Suprapubic skin (tissue), 4 donors: ENCODE measurements at regions not wholly inside any gene's neighbourhood (a gene's known extent, or its start where the extent isn't known, plus 50 kb on each side); places are given as distances from the start of the nearest gene placed in this dataset.

Experiments used
- DNase-seq, 2 donors: peaks; one replicate each; pipeline ENCODE4 v3.0.0-alpha.2; 2019; ENCODE audit warnings: low spot score in 2 of 2
- H3K27ac ChIP-seq: fragments of 200-600 bp; sonication (generic); one replicate; pipeline ENCODE4 v1.5.1; 2019
- H3K27me3 ChIP-seq: fragments of 200-600 bp; sonication (generic); one replicate; pipeline ENCODE4 v1.5.1; 2019
- H3K36me3 ChIP-seq: fragments of 200-600 bp; sonication (generic); one replicate; pipeline ENCODE4 v1.5.1; 2019
- H3K4me1 ChIP-seq: fragments of 200-600 bp; sonication (generic); one replicate; pipeline ENCODE4 v1.5.1; 2019
- H3K4me3 ChIP-seq: fragments of 200-600 bp; sonication (generic); one replicate; pipeline ENCODE4 v1.5.1; 2019; ENCODE audit warnings: mild to moderate bottlenecking
- H3K9me3 ChIP-seq: fragments of 200-600 bp; sonication (generic); one replicate; pipeline ENCODE4 v1.5.1; 2019
- EP300 ChIP-seq: sonication (generic); formaldehyde crosslinking; IDR thresholded peaks from one replicate; pipeline ENCODE4 v1.6.1; 2017; ENCODE audit warnings: antibody characterized with exemption
- POLR2A ChIP-seq, 2 donors: fragments of 450-650 bp; IDR thresholded peaks; one replicate each; pipeline ENCODE4 v1.6.1; 2017; ENCODE audit warnings: antibody characterized with exemption in 2 of 2, mild to moderate bottlenecking in 2 of 2, moderate library complexity in 2 of 2
- POLR2AphosphoS5 ChIP-seq, 3 donors: sonication (generic); formaldehyde crosslinking; IDR thresholded peaks; one replicate each; pipeline ENCODE4 v1.6.1; 2017; ENCODE audit warnings: antibody characterized with exemption in 3 of 3
- WGBS: methylation state at CpG from one replicate; pipeline ENCODE4 v1.1.5; 2018; 5-methylcytosine and 5-hydroxymethylcytosine counted together
- TF ChIP-seq, protein P1 (sequence below), 2 donors: fragments of 200-600 bp in 1 of 2; fragments of 450-650 bp in 1 of 2; sonication (generic) in 1 of 2; IDR thresholded peaks; one replicate each; pipeline ENCODE4 v1.5.1; 2016 to 2019; ENCODE audit warnings: antibody characterized with exemption in 2 of 2, mild to moderate bottlenecking in 1 of 2, moderate library complexity in 1 of 2

DNA sequence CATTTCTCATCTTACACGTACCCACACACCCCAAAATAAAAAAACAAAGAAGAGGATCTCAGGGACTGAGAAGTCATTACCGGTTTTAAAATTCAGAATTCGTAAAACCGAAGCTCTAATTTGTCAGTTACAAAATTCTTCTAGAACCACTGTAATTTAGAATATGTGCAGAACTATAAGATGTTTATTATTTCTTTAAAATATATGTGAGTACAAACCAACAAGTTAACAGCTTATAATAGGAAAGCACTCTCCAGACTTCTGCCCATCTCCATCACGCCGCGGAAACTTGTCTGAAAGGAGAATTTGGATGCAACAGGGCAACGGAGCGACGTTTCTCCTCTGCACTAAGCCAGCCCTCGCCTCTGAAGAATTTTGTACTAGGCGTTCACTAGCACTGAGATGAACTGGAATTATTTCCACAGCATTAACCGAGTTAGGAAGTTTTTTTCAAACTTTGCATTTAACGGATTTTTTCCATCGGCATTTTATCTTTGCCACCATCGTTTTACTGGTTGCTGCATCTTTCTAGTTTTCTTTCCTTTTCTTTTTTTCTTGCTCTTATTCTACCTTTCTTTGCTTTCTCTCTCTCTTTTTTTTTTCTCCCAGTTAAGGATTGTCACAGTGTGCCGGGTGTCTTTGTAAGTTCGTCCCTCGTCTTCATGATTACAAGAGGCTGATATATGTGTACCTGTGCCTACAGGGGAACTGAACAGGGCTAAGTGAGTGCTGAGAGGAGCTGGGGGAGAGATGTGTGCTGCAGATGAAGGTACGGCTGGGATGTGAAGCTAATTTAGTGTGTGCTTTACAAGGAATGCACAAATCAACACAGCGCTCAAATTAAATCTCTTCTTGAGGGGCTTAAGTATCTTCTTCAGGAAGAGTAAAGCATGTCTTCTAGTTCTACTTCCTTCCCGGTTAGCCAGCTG is 295.9 kb upstream of the NFE2L3 start:
- H3K36me3 ChIP-seq = no peaks in the 10 kb centered on the region
- DNase-seq = peak in 1 of 2 donors; percentile 65
- H3K4me1 ChIP-seq = peaks cover 50% of the 10 kb centered on the region
- WGBS = 13% methylated on average over 22 of the region's 22 CpGs
- H3K27ac ChIP-seq = peak overlapping the region; percentile 91
- H3K27me3 ChIP-seq = peaks cover 63% of the 10 kb centered on the region
- TF ChIP-seq EP300 (no peak), POLR2AphosphoS5 (IDR thresholded peaks at IDR 0.05) (peak in 1 of 3 donors; percentile 51)
- H3K9me3 ChIP-seq = no peaks in the 10 kb centered on the region
- peak overlapping the region; percentile 57 for H3K4me3 ChIP-seq

DNA sequence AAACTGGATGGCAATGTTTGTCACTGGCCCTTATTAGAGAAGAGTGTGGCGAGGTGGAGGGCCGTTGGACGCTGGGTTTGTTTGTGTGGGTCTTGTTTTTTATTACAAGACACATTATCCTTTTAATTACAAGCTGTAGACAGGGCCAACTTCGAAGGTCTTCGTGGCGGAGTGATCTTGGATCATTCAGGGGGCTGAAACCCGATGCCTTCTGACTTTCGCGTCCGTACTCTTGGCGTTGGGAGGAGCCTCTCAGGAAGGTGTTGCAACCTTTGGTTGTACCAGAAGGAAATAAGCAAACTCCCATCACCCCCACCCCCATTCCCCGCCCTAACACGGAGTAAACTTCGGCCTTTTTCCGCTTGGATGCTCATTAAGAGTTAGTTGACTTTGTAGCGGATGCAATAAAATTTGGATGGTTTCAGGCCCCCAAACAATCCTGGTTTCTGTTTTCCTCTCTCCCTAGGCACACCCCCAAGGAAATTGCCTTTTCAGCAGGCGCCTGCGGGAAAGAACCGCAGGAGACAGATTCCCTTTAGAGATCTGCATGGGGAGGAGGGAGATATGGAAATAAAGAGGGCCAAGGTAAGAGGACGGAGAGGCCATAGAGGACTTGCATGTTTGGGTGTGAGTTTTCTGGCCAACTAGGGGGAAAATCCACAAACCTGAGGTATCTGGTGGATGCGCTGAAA is 294.5 kb upstream of the NFE2L3 start:
- H3K27me3 ChIP-seq = peaks cover 63% of the 10 kb centered on the region
- H3K27ac ChIP-seq = peak overlapping the region; percentile 91
- WGBS = 11% methylated on average over 21 of the region's 21 CpGs
- H3K9me3 ChIP-seq = no peaks in the 10 kb centered on the region
- peaks cover 36% of the 10 kb centered on the region for H3K4me1 ChIP-seq
- H3K4me3 ChIP-seq = peak overlapping the region; percentile 57
- H3K36me3 ChIP-seq = no peaks in the 10 kb centered on the region
- TF ChIP-seq POLR2A (IDR thresholded peaks at IDR 0.05) (no peak), POLR2AphosphoS5 (IDR thresholded peaks at IDR 0.05) (no peak)
- TF ChIP-seq, protein P1, sequence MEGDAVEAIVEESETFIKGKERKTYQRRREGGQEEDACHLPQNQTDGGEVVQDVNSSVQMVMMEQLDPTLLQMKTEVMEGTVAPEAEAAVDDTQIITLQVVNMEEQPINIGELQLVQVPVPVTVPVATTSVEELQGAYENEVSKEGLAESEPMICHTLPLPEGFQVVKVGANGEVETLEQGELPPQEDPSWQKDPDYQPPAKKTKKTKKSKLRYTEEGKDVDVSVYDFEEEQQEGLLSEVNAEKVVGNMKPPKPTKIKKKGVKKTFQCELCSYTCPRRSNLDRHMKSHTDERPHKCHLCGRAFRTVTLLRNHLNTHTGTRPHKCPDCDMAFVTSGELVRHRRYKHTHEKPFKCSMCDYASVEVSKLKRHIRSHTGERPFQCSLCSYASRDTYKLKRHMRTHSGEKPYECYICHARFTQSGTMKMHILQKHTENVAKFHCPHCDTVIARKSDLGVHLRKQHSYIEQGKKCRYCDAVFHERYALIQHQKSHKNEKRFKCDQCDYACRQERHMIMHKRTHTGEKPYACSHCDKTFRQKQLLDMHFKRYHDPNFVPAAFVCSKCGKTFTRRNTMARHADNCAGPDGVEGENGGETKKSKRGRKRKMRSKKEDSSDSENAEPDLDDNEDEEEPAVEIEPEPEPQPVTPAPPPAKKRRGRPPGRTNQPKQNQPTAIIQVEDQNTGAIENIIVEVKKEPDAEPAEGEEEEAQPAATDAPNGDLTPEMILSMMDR (IDR thresholded peaks at IDR 0.05) = no peak
- DNase-seq = peak in 1 of 2 donors; percentile 87

DNA sequence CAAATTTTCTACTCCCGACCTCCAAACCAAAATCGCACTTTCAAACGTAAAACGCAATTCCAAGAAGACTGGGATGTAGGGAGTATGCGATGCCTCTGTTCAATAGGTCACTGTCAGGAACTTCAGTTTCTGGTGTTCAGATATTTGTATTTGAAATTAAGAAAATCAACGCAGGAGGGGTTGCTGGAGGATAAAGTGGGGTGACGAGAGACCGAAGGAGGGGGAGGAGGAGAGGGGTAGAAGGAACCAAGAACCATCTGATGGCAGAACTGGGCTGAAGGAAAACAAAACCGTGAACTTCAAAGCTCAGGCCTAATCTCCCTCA is 293.8 kb upstream of the NFE2L3 start:
- DNase-seq = no peak
- no peaks in the 10 kb centered on the region for H3K36me3 ChIP-seq
- peaks cover 61% of the 10 kb centered on the region for H3K27me3 ChIP-seq
- H3K27ac ChIP-seq = peak overlapping the region; percentile 91
- H3K4me1 ChIP-seq = peaks cover 37% of the 10 kb centered on the region
- TF ChIP-seq POLR2AphosphoS5 (IDR thresholded peaks at IDR 0.05) (no peak), POLR2A (IDR thresholded peaks at IDR 0.05) (no peak), EP300 (no peak)
- TF ChIP-seq, protein P1 (IDR thresholded peaks at IDR 0.05) = no peak
- WGBS = 78% methylated on average over 9 of the region's 9 CpGs
- H3K4me3 ChIP-seq = no peak overlapping the region
- no peaks in the 10 kb centered on the region for H3K9me3 ChIP-seq

DNA sequence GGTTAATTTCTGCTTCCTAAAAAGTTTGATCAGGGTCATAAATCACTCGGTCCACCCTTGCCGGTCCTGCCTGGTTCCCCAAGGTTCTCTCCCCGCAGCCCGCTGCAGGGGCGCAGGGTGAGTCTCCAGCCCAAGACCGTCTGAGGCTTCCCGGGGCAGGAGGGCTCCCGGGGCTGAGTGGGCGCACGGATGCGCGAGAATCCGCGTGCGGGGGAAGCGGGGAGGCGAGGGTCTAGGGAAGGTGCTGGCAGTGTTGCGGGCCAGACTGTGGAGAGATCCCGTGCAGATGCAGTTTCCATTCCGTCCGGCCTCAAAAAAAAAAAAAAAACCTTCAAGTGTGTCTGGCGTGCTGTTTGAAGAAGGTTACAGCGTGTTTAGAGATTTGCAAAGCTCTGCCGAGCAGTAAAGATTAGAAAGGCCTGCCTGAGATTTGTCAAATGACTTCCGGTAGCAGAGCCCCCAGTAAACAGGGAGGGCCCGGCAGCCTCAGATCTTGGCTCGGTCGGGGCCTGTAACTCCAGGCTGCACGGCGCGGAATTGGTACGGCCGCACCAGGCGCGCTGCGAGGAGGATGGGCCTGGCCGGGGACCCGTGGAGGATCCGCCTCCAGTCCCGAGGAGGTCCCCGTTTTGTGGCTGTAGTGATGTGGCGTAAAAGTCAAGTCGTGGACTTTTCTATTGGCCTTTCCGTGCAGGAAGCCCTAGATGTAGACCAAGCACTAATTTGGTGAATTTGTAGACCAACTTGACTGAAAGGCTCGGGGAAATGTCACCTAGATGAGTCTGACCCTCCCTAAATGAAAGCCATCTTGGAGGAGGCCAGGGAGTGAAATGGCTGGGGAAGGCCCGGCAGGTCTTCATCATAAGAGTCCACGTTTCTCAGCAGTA is 293.2 kb upstream of the NFE2L3 start:
- WGBS = 80% methylated on average over 33 of the region's 47 CpGs
- Histone ChIP-seq H3K27me3 (peaks cover 67% of the 10 kb centered on the region), H3K36me3 (no peaks in the 10 kb centered on the region), H3K4me1 (peaks cover 41% of the 10 kb centered on the region), H3K9me3 (no peaks in the 10 kb centered on the region), H3K4me3 (no peak overlapping the region), H3K27ac (no peak overlapping the region)
- no peak for TF ChIP-seq POLR2AphosphoS5 (IDR thresholded peaks at IDR 0.05)
- no peak for TF ChIP-seq POLR2A (IDR thresholded peaks at IDR 0.05)
- TF ChIP-seq, protein P1 (IDR thresholded peaks at IDR 0.05) = no peak
- TF ChIP-seq EP300 = no peak
- DNase-seq = no peak

DNA sequence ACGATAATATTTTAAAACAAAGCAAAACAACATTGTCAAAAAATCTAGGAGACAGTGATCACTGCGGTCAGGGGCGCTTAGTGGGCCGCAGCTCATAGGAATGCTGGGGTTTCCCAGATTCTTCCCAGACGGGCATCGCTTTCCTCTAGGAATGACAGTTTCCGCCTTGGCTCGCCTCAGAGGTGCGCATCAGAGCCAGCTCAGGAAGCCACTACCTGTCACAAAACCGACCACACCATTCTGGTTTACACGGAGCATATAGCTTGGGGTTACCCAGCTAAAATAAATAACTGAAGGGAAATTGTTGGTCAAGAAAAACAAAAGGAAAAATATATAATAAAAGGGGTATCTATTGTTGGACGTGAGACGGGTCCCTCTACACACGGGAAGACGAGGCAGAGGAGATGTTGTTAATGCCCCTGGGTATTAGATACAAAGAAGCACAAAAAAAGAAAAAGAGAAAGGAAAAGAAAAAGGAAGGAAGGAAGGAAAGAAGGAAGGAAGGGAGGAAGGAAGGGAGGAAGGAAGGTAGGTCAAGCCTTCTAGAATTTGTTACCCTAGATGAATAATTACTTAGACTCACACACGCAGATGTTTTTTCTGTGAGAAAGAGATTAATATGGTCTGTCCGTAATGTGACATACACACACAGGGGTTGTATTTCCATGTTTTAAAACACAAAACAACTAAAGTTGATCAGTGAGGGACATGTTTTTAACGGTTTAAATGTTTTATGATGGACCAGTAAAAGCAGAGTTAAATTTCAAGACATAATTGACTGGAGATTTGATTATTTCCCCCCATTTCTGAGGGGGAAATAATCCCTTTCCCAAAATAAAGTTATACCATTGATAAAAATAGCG is 292.4 kb upstream of the NFE2L3 start:
- Histone ChIP-seq H3K4me3 (no peak overlapping the region), H3K36me3 (no peaks in the 10 kb centered on the region), H3K27me3 (peaks cover 75% of the 10 kb centered on the region), H3K27ac (no peak overlapping the region), H3K9me3 (no peaks in the 10 kb centered on the region), H3K4me1 (peaks cover 33% of the 10 kb centered on the region)
- TF ChIP-seq POLR2AphosphoS5 (IDR thresholded peaks at IDR 0.05) = no peak
- TF ChIP-seq POLR2A (IDR thresholded peaks at IDR 0.05) = no peak
- no peak for TF ChIP-seq EP300
- TF ChIP-seq, protein P1 (IDR thresholded peaks at IDR 0.05) = no peak
- no peak for DNase-seq
- WGBS = 78% methylated on average over 19 of the region's 19 CpGs
